HG03378 (cell line): ENCODE measurements at regions not wholly inside any gene's neighbourhood (a gene's known extent, or its start where the extent isn't known, plus 50 kb on each side); places are given as distances from the start of the nearest gene placed in this dataset.

Source experiments
- ATAC-seq: cut with Tn5 transposase; IDR thresholded peaks from one replicate; pipeline ENCODE4 v1.9.1; 2021; ENCODE audit warnings: mild to moderate bottlenecking, moderate library complexity; ENCODE audit not compliant: unreplicated experiment

DNA sequence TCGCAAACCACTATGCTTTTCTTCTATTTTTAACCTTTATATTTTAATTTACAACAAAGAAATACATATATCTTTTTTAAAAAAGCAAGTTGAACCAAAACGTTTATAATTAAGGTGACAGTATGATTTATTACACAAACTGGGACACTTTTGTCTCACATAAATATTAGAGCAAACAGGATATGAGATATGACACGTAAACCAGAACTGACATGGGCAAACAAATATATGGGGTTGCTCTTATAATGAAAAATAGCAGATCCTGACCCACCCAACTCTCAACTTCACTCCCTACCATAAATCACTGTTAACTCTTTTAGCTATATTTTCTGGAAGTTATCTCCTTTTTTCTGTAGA is 177.0 kb upstream of the EDNRA start:
- no peak for ATAC-seq

GRCh38 chr4:147307896-147308674 is 172.8 kb upstream of the EDNRA start:
- no peak for ATAC-seq

GRCh38 chr4:147309434-147309833 is 171.5 kb upstream of the EDNRA start:
- ATAC-seq: no peak

DNA sequence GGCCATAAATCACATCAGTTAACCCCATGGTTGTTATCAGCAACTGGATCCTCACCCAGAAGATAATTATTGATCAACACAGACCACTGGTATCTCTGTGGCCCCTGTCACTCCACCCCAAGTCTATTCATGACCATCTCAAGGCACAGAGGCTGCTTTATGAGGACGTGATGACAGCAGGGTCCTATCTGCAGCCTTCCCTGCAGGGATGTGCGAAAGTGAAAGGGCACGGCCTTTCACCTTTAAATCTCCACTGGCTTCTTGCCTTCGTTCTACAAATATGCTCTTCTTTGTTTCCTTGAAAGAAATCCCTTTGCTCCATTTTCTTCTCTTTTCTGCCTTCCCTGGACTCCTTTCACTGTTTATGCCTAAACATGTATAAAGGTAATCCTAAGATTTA is 170.6 kb upstream of the EDNRA start:
- ATAC-seq: no peak

DNA sequence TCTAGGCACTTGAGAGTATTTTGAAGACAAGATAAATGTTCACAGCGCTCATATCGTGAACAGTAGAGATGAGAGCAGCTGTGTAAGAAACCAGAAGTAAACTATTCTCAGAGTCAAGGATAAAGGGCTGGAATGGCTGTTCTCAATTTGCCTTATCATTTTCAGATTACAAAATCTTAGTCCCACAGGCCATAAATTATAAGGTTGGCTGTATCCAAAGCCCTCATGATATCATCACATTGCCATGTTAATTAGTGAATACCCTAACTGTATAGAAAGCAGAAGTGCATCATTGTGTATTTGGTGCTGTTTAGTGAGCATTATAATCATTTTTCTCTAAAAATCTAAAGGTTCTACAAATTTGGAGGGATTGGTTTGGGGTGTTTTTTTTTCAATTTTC is 168.9 kb upstream of the EDNRA start:
- ATAC-seq: no peak

- no peak for ATAC-seq
These were observed 168.4 kb upstream of the EDNRA start for GRCh38 chr4:147312376-147313046.

GRCh38 chr4:147313108-147313507 is 167.8 kb upstream of the EDNRA start:
- no peak for ATAC-seq

DNA sequence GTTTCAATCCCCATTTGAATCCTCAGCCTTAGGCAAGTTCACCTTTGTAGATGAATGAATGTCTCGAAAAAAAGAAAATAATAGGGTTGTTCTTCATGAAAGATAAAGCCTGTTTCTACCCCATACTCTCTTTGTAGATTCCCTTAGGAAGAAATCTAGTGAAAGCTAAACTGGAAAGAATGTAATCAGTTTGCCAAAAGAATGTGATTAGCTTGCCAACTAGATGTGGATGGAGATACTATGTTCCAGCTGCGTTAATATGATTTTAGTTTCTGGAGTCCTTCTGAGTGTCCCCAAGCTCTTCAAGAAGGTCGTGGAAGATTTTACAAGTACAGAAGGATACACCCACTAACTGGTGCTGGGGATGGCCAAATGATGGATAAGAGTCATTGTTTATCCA is 162.3 kb upstream of the EDNRA start:
- no peak for ATAC-seq

- ATAC-seq: no peak
These were observed 155.3 kb upstream of the EDNRA start for GRCh38 chr4:147325571-147325981.

DNA sequence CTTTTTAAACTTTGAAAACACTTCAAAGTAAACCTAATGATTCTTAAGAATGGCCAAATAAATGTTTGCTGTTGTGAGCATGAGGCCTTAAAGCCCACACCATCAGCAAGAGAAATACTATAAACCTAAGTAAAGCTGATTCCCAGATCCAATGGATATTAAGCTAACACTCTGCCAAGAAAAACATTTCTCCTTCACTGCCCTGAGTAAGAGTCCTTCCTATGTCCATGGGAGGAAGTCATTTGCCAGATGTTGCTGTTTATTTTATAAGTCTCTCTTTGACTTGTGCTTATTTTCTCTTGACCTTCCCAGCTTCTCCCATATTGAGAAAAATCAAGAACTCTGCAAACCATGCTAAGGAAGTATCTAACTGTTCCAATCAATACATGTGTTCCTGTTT is 154.3 kb upstream of the EDNRA start:
- no peak for ATAC-seq

DNA sequence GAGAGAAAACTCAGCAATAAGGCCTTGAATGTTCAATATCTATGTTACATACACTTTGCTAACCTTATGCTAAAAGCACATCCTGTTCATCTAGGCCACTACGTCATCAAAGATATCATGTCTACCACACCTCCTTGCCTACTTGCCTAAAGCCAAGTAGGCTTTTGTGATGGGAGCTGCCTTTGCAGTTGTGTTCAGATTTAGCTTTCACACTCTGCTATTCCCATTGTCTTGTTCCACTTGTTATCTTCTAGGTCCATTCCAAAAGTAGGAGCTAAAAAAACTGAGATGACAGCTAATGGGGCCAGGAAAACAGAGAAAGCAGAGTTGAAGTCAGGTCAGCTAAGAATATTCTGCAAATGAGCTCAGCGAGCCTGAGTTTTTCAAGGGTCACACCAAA is 153.6 kb upstream of the EDNRA start:
- ATAC-seq: no peak

GRCh38 chr4:147328189-147328588 is 152.7 kb upstream of the EDNRA start:
- no peak for ATAC-seq

DNA sequence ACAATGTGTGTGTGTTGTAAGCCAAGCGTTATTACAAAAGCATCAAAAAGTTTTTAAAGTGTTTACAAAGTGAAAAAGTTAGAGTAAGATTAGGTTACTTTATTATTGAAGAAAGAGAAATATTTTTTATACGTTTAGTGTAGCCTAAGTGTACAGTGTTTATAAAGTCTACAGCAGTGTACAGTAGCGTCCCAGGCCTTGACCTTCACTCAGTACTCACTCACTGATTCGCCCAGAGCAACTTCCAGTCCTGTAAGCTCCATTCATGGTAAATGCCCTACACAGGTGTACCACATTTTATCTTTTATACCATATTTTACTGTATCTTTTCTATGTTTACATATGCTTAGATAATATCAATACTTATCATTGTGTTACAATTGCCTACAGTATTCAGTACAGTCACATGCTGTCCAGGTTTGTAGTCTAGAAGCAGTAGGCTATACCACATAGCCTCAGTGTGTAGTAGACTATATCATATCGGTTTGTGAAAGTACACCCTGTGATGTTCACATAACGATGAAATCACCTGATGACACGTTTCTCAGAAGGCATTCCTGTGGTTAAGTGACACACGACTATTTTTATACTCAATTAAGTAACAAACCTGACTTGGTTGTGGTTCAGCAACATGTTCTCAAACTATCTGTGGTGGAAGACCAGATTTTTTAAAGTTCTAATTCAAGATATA is 152.0 kb upstream of the EDNRA start:
- no peak for ATAC-seq

GRCh38 chr4:147332091-147332490 is 148.8 kb upstream of the EDNRA start:
- ATAC-seq: no peak

GRCh38 chr4:147334478-147334877 is 146.4 kb upstream of the EDNRA start:
- ATAC-seq: no peak

- ATAC-seq: no peak
These were observed 145.7 kb upstream of the EDNRA start for GRCh38 chr4:147335183-147335582.

- no peak for ATAC-seq
These were observed 144.6 kb upstream of the EDNRA start for GRCh38 chr4:147336252-147336651.

DNA sequence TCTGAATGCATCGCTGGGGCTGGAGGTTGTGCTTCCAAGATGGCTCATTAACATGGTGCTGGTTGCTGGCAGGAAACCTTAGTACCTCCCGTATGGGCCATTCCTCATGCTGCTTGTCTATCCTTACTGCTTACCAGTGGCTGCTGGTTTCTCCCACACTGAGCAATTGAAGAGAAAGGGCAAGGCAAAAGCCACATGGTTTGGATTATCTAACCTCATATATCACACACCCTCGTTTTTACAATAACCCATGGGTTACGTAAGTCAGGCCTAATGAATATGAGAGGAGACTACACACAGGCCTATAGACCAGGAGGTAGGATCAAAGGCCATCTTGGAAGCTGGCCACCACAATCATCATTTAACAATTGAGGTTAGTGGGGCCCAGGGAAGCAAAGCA is 141.8 kb upstream of the EDNRA start:
- ATAC-seq: no peak

- ATAC-seq: no peak
These were observed 140.8 kb upstream of the EDNRA start for GRCh38 chr4:147340111-147340510.

DNA sequence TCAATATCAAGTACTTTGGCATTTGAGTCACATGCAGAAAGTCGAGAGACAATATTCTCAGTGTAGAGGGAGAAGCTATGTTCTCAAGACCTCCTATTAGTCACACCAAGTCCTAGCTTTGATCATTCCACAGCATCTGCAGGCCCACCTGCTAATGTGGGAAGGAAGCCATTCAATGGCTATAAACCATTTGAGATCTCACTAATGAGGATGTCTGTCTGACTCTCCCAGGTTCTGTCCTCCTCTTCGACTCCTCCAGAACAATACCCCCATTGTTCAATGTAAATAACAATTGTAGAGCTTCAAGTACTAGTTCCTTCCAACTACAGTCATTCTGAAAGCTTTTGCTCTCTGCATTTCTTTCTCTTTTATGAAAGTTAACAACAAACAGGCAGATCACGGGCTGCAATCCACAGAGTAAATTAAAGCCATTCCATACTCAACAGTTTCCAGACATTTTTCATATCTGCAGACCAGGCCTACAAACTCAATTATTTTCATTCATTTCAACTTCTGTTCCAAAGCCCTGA is 140.2 kb upstream of the EDNRA start:
- no peak for ATAC-seq

DNA sequence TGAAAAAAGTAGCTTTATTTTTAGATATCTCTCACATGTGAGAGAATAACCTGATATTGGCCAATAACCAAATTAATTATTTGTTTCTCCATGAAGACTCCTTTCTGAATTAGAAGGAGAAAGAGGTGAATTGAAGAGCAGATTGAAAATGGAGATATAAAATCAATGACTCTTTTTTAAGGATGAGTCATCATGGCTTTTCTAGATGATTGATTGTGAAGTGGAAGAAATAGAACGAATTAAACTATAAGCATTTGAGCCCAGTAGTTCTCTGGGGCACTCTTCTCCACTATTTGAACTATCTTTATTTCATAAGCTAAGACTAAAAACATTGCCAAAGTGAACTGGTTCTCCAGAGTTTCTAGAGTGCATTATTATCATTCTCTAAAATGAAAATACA is 137.2 kb upstream of the EDNRA start:
- no peak for ATAC-seq

DNA sequence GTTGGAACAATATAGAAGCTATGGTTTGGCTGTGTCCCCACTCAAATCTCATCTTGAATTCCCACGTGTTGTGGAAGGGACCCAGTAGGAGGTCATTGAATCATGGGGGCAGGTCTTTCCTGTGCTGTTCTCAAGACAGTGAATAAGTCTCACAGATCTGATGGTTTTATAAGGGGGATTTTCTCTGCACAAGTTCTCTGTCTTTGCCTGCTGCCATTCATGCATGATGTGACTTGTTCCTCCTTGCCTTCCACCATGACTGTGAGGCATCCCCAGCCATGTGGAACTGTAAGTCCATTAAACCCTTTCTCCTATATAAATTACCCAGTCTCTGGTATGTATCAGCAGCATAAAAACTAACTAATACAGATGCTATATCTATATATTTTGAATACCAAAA is 135.2 kb upstream of the EDNRA start:
- no peak for ATAC-seq
